ENCODE measurements at regions not wholly inside any gene's neighbourhood (a gene's known extent, or its start where the extent isn't known, plus 50 kb on each side); places are given as distances from the start of the nearest gene placed in this dataset.
"Not testable (repeated sequence)": the region's sequence is repeated elsewhere in the genome, so short reads cannot be mapped to it uniquely, and the experiment has no call there.

DNA sequence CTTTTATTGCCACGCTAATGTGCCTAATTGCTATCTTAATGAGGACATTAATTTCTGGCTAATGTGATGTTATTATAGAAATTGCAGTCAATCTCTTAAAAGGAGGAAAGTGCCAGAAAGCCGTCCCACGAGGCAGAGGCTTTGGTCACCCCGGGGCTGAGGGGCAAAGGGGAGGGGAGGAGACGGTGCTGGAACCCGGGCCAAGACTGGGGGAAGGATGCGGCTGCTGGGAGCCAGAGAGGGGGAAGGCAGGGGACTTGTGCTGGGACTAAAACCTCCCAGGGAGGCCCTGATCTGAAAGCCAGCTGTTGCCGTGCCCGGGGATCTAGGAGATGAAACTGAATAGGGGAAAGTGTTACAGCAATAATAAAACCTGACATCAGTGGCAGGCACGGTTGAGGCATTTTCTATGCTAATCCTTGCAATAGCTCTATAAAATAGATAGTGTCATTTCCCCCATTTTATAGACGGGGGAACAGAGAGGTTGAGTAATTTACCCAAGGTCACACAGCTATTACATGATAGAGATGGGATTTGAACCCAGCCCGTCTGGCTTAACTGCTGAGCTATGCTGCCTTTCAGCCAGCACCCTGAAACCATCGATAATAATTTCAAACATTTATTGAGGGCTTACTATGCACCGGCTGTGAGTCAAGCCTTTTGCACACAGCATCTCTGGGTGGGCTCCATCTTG, 83.2 kb upstream of the ADGRE5 start:
- H3K36me3 Mint-ChIP-seq (ENCODE audit: low read depth); H3K9me3 Mint-ChIP-seq; DNase-seq; H3K4me1 Mint-ChIP-seq (ENCODE audit: low read depth); H3K4me3 Mint-ChIP-seq; H3K27ac Mint-ChIP-seq; H3K27me3 Mint-ChIP-seq: not testable (repeated sequence)

DNA sequence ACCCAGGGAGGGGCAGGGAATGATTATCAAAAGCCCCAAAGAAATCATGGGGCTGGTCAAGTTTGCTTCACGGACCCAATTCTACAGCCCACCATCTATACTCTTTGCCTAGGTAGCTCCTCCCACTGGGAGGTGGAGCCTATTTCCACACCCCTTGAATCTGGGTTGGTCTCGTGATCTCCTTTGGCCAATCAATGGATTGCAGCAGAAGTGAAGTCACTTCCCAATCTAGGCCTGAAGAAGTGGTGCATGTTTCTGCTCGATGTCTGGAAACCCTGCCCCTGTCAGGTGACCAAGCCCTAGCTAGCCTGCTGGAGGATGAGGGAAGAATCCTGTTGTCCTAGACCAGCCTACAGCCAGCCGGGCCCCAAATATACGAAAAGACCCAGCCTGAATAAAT, 86.3 kb upstream of the ADGRE5 start:
- H3K27ac Mint-ChIP-seq; H3K36me3 Mint-ChIP-seq (ENCODE audit: low read depth); H3K9me3 Mint-ChIP-seq; H3K4me3 Mint-ChIP-seq; H3K4me1 Mint-ChIP-seq (ENCODE audit: low read depth): not testable (repeated sequence)
- DNase-seq: peak; percentile 40
- peaks cover 10% of the 10 kb centered on the region for H3K27me3 Mint-ChIP-seq

DNA sequence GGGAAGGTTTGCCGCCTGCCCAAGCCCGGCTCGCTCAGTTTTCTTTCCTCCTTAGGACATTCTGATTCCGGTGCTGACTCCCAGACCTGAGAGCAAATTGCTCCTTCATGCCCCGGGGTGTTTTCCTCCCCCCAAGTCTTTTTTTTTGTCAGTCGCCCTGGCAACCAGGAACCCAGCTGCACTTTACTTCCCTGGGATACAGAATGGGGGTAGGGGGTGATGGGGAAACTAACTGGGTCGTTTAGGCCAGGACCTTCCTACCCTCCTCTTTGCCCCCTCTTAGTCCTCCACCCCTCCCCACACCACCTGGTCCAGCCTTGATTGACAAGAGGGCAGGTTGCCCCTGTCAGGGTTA, 87.5 kb upstream of the ADGRE5 start:
- H3K36me3 Mint-ChIP-seq (ENCODE audit: low read depth); H3K4me1 Mint-ChIP-seq (ENCODE audit: low read depth); DNase-seq; H3K27ac Mint-ChIP-seq; H3K4me3 Mint-ChIP-seq; H3K9me3 Mint-ChIP-seq: not testable (repeated sequence)
- peaks cover 10% of the 10 kb centered on the region for H3K27me3 Mint-ChIP-seq

DNA sequence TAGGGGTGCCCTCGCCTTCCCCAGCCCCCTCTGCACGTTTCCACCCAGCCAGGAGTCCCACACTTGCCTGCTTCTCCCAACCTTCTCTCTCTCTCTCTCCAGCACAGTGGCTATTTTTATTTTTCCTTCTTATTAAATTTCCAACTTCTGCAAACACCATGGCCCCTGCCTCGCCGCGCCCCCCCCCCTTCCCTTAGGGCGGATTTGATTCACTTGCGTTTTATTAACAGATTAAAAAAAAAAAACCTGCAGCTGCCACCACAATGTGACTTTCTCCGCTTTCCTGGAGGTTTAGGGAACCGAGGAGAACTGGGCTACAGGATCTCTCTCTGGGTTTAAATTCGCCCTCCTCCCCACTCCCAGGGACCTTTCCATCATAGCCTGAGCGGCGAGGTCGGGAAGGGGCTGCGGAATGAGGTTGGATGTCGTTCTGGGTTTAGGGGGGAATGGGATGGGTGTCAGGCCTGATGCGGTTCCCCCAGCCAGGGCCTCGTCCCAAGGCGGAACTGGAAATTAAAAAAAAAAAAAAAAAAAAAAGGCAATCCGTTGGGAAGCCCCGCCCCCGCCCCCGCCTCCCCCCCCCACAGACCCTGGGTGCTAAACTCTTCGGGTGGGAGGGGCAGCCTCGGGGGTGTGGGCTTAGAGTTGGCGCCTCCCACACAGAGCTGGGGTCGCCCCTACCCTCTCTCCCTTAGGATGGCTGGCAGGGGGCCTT, 87.3 kb upstream of the ADGRL1 start:
- Mint-ChIP-seq H3K4me1 (ENCODE audit: low read depth) (peaks cover 12% of the 10 kb centered on the region), H3K4me3 (peak overlapping the region; percentile 6), H3K27me3 (peaks cover 10% of the 10 kb centered on the region)
- not testable (repeated sequence) for H3K9me3 Mint-ChIP-seq; DNase-seq; H3K27ac Mint-ChIP-seq; H3K36me3 Mint-ChIP-seq (ENCODE audit: low read depth)

DNA sequence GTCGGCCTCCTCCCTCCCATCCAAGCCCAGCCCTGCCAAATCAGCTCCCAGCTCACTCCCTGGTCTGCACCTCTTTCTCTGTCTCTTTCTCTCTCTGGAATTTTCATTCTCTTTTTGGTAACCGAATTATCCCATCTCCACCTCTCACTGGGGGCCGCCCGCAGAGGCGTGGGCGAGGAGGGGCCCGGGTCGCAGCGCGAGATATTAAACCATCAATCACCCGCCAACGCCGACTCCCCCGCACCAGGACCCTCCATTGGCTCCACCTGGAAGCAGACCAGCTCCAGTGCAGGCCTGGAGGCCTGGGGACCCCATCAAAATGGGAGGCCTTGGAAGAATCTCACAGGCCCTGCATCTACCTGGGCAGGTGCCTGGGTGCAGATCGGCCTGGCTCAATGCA, 83.8 kb upstream of the ADGRL1 start:
- DNase-seq; H3K9me3 Mint-ChIP-seq; H3K4me3 Mint-ChIP-seq; H3K27ac Mint-ChIP-seq; H3K36me3 Mint-ChIP-seq (ENCODE audit: low read depth): not testable (repeated sequence)
- H3K4me1 Mint-ChIP-seq (ENCODE audit: low read depth): peaks cover 10% of the 10 kb centered on the region
- peaks cover 10% of the 10 kb centered on the region for H3K27me3 Mint-ChIP-seq

DNA sequence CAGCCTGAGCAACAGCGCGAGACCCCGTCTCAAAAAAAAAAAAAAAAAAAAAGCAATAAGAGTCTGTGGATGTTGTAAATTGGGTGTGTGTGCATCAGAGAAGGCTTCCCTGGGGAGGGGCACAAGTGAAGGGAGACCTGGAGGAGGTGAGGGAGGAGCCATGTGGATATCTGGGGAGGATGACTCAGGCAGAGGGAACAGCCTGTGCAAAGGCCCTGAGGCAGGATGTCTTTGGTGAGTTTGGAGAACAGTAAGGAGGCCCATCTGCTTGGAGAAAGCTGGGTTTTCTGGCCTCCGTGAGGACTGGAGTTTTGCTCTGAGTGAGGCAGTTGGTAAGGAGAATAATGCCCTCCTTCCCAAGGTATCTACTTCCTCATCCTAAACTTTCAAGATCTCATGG, 81.9 kb upstream of the ADGRL1 start:
- H3K27me3 Mint-ChIP-seq, H3K27ac Mint-ChIP-seq: not testable (repeated sequence)
- H3K4me1 Mint-ChIP-seq (ENCODE audit: low read depth): peaks cover 14% of the 10 kb centered on the region

DNA sequence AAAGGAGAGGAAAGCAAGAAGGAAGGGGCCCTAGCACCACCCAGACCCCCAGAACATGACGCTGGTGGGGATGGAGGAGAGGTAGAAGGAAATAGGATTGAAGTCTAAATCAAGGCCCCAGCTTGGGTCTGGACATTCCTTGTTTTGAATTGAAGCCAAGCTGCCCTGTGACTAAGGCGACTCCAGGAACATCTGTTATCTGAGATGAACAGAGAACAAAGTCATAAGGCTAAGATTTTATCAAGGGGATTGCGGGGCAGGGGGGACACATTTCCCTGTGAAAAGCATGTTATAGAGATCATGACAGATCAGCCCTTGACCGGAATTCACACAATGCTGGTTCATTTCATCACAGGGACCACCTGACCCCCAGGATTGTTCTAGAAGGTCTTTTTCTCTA, 80.6 kb upstream of the ADGRL1 start:
- DNase-seq; H3K36me3 Mint-ChIP-seq (ENCODE audit: low read depth); H3K27ac Mint-ChIP-seq; H3K4me3 Mint-ChIP-seq; H3K9me3 Mint-ChIP-seq; H3K27me3 Mint-ChIP-seq: not testable (repeated sequence)
- peaks cover 13% of the 10 kb centered on the region for H3K4me1 Mint-ChIP-seq (ENCODE audit: low read depth)

More for the DNA sequence above, 81.9 kb upstream of the ADGRL1 start:
- not testable (repeated sequence) for H3K4me3 Mint-ChIP-seq; H3K36me3 Mint-ChIP-seq (ENCODE audit: low read depth); DNase-seq; H3K9me3 Mint-ChIP-seq

DNA sequence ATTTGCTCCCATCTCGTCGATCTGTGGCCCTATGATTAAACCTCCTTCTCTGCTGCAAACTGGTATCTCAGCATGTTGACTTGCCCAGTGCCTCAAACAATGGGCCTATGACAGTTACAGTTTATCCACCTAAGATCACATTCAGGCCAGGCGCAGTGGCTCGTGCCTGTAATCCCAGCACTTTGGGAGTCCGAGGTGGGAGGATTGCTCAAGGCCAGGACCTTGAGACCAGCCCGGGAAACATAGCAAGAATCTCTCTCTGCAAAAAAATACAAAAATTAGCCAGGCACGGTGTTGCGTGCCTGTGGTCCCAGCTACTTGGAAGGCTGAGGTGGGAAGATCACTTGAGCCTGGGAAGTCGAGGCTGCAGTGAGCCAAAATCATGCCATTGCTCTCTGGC, 79.8 kb upstream of the ADGRL1 start:
- not testable (repeated sequence) for H3K27me3 Mint-ChIP-seq; H3K9me3 Mint-ChIP-seq; H3K27ac Mint-ChIP-seq; H3K36me3 Mint-ChIP-seq (ENCODE audit: low read depth); DNase-seq; H3K4me3 Mint-ChIP-seq
- H3K4me1 Mint-ChIP-seq (ENCODE audit: low read depth): peaks cover 13% of the 10 kb centered on the region

DNA sequence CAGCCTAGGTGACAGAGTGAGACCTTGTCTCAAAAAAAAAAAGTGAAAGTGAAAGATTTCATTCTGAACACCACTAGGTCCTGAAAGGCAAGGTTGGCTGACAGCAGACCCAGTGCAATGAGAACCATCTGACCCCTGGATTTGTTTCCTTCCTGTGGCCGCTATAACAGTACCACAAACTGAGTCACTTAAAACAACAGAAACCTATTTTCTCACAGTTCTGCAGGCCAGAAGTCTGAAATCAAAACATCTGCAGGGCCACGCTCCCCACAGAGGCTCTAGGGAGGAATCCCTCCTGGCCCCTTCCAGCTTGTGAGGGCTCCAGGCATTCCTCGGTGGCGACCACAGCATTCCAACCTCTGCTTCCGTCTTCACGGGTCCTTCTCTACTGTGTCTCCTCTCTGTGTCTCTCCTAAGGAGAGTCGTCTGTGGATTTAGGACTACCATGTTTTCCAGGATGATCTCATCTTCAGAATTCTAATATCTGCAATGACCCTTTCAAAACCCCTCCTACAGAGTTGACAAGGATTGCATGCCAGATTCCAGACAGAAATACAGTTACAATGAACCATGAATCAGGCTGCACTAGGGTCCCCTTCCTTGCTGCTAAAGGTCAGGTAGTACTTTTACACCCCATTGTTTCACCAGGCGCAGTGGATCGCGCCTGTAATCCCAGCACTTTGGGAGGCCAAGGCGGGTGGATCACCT, 78.0 kb upstream of the ADGRL1 start:
- H3K36me3 Mint-ChIP-seq (ENCODE audit: low read depth); H3K4me3 Mint-ChIP-seq; DNase-seq; H3K27ac Mint-ChIP-seq; H3K9me3 Mint-ChIP-seq; H3K27me3 Mint-ChIP-seq: not testable (repeated sequence)
- H3K4me1 Mint-ChIP-seq (ENCODE audit: low read depth): peaks cover 13% of the 10 kb centered on the region

DNA sequence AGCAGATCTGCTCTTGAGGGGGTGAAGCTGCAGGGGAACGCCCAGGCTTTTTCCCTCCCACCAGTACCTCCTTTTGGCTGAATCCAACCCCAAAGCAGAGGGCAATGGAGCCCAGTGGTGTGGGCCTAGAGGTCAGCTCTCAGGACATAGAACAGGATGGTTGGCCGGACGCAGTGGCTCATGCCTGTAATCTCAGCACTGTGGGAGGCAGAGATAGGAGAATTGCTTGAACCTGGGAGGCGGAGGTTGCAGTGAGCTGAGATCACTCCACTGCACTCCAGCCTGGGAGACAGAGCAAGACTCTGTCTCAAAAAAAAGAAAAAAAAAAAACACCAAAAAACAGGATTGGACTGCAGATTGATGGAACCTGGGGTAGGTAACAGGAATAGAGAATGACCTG, 73.3 kb upstream of the ADGRL1 start:
- peaks cover 10% of the 10 kb centered on the region for H3K9me3 Mint-ChIP-seq
- not testable (repeated sequence) for H3K36me3 Mint-ChIP-seq (ENCODE audit: low read depth); H3K27me3 Mint-ChIP-seq; H3K27ac Mint-ChIP-seq; DNase-seq; H3K4me3 Mint-ChIP-seq
- H3K4me1 Mint-ChIP-seq (ENCODE audit: low read depth): peaks cover 22% of the 10 kb centered on the region

DNA sequence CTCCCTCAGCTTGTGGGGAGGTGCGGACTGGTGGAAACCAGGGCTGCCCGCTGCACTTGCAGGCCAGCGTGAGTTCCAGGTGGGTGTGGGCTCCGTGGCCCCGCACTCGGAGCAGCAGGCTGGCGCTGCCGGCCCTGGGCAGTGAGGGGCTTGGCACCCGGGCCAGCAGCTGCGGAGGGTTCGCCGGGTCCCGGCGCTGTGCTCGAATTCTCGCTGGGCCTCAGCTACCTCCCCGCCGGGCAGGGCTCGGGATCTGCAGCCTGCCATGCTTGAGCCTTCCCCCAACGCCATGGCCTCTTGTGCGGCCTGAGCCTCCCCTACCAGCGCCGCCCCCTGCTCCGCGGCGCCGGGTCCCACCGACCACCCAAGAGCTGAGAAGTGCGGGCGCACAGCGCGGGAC, 71.6 kb upstream of the ADGRL1 start:
- peaks cover 10% of the 10 kb centered on the region for H3K9me3 Mint-ChIP-seq
- no peak overlapping the region for H3K27ac Mint-ChIP-seq
- H3K4me3 Mint-ChIP-seq: no peak overlapping the region
- no peaks in the 10 kb centered on the region for H3K27me3 Mint-ChIP-seq
- H3K36me3 Mint-ChIP-seq (ENCODE audit: low read depth): peaks cover 2% of the 10 kb centered on the region
- no peak for DNase-seq
- H3K4me1 Mint-ChIP-seq (ENCODE audit: low read depth): peaks cover 17% of the 10 kb centered on the region

DNA sequence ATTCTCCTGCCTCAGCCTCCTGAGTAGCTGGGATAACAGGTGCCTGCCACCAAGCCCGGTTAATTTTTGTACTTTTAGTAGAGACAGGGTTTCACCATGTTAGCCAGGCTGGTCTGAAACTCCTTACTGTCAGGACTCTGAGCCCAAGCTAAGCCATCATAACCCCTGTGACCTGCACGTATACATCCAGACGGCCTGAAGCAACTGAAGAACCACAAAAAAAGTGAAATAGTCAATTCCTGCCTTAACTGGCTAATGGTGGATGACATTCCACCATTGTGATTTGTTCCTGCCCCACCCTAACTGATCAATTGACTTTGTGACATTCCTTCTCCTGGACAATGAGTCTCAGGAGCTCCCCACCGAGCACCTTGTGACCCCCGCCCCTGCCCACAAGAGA, 69.9 kb upstream of the ADGRL1 start:
- not testable (repeated sequence) for DNase-seq; H3K27ac Mint-ChIP-seq; H3K27me3 Mint-ChIP-seq; H3K4me3 Mint-ChIP-seq; H3K36me3 Mint-ChIP-seq (ENCODE audit: low read depth)
- Mint-ChIP-seq H3K9me3 (peaks cover 10% of the 10 kb centered on the region), H3K4me1 (ENCODE audit: low read depth) (peaks cover 17% of the 10 kb centered on the region)

DNA sequence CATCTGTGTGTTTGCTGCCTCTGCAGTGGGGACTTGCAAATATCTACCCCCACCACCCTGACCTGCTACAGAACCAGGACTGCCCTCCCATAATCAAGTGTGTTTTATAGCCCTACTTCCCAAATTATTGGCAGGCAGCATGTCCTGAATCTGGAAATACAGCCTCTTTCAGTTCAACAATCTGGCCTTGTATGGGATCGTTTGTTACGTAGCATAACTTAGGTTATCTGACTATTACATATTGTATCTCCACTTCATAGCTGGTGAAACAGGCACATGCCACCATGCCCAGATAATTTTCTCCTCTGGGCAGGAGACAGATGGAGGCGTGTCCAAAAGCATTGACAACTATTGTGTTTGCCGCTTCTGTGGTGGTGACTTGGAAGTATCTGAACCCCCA, 66.7 kb upstream of the ADGRL1 start:
- no peak overlapping the region for H3K27ac Mint-ChIP-seq
- peaks cover 17% of the 10 kb centered on the region for H3K4me1 Mint-ChIP-seq (ENCODE audit: low read depth)
- peaks cover 10% of the 10 kb centered on the region for H3K9me3 Mint-ChIP-seq

DNA sequence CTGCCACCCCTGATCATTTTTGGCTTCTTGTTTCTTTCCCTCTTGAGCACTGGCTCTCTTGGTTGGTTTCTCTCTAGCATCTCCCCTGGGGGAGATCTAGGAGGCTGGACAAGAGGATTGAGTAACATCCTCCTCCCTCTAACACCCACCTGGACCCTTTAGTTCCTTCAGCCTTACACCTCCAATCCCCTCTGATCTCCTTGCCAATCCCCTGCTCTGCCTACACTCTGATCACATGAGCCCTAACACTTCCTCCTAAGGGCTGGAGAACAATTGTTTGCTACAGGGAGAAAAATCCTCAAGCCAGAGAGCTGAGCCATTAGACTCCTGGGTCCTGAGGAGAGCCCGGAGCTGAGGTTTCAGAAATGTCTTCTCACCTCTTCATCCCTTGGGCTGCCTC, 65.9 kb upstream of the ADGRL1 start:
- H3K4me1 Mint-ChIP-seq (ENCODE audit: low read depth): peaks cover 17% of the 10 kb centered on the region
- H3K9me3 Mint-ChIP-seq: peaks cover 10% of the 10 kb centered on the region
- peaks cover 2% of the 10 kb centered on the region for H3K36me3 Mint-ChIP-seq (ENCODE audit: low read depth)
- H3K4me3 Mint-ChIP-seq: no peak overlapping the region
- no peak overlapping the region for H3K27ac Mint-ChIP-seq
- no peaks in the 10 kb centered on the region for H3K27me3 Mint-ChIP-seq
- no peak for DNase-seq

More for the DNA sequence above, 66.7 kb upstream of the ADGRL1 start:
- Mint-ChIP-seq H3K4me3 (no peak overlapping the region), H3K36me3 (ENCODE audit: low read depth) (peaks cover 2% of the 10 kb centered on the region), H3K27me3 (no peaks in the 10 kb centered on the region)
- no peak for DNase-seq

DNA sequence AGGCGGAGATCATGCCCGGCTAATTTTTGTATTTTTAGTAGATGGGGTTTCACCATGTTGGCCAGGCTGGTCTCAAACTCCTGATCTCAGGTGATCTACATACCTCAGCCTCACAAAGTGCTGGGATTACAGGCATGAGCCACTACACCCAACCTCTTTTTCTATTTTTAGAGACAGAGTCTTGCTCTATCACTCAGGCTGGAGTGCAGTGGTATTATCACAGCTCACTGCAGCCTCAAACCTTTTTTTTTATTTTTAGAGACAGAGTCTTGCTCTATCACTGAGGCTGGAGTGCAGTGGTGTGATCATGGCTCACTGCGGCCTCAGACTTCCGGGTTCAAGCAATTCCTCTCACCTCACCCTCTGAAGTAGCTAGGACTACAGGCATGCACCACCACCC, 64.6 kb upstream of the ADGRL1 start:
- not testable (repeated sequence) for H3K27ac Mint-ChIP-seq; H3K4me3 Mint-ChIP-seq; H3K36me3 Mint-ChIP-seq (ENCODE audit: low read depth); H3K27me3 Mint-ChIP-seq; H3K9me3 Mint-ChIP-seq; DNase-seq
- peaks cover 12% of the 10 kb centered on the region for H3K4me1 Mint-ChIP-seq (ENCODE audit: low read depth)
